ENCODE measurements at regions not wholly inside any gene's neighbourhood (a gene's known extent, or its start where the extent isn't known, plus 50 kb on each side); places are given as distances from the start of the nearest gene placed in this dataset.

DNA sequence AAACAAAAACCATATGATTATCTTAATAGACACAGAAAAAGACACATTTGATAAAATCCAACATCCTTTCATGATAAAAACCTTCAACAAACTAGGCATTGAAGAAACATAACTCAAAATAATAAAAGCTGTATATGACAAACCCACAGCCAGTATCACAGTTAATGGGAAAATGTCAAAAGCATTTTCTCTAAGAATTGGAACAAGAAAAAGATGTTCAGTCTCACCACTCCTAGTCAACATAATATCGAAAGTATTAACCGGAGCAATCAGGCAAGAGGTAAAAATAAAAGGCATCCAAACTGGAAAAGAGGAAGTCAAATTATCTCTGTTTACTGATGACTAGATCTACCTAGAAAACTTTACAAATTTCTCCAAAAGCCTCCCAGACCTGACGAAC, 684.2 kb upstream of the SPRY2 start:
- no peak for TF ChIP-seq CTCF (conservative IDR thresholded peaks at IDR 0.05; ENCODE audit: low read length)
- TF ChIP-seq EZH2phosphoT487 (IDR thresholded peaks at IDR 0.05; ENCODE audit: borderline replicate concordance, low read depth, low read length), result no peak
